ENCODE measurements at regions not wholly inside any gene's neighbourhood (a gene's known extent, or its start where the extent isn't known, plus 50 kb on each side); places are given as distances from the start of the nearest gene placed in this dataset.

DNA sequence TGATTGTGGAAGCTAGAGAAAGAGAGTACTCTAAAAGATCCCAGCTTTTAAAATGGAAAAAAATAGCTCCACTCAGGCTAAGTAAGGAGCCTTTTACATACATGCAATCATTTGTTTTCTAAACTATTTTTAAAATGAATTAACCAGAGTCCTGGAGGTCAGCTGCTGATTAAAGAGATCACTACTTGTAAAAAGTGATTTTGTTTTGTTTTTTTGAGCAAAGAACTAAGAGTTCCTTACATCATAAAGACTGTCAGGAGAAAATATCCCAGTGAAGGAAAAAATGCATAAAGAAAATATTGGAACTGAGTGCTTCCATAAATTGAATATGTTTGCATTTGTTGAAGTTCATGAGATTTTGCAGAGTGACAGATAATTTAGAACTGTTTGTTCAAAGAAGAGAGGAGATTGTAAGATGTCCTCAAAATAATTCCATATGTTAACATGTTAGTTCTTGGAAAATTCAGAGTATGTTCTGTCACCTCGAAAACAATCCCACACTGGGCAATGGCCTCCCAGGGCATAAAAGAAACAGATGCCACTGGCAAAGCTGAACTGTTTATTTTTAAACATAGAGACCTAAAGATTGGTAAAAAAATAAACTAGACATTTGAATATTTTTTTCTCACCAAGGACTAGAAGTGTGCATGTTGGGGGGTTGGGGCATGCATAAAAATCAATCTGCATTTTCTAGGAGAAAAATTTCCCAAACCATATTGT lies 264.7 kb downstream of the NPR3 start:
- TF ChIP-seq, protein P1, sequence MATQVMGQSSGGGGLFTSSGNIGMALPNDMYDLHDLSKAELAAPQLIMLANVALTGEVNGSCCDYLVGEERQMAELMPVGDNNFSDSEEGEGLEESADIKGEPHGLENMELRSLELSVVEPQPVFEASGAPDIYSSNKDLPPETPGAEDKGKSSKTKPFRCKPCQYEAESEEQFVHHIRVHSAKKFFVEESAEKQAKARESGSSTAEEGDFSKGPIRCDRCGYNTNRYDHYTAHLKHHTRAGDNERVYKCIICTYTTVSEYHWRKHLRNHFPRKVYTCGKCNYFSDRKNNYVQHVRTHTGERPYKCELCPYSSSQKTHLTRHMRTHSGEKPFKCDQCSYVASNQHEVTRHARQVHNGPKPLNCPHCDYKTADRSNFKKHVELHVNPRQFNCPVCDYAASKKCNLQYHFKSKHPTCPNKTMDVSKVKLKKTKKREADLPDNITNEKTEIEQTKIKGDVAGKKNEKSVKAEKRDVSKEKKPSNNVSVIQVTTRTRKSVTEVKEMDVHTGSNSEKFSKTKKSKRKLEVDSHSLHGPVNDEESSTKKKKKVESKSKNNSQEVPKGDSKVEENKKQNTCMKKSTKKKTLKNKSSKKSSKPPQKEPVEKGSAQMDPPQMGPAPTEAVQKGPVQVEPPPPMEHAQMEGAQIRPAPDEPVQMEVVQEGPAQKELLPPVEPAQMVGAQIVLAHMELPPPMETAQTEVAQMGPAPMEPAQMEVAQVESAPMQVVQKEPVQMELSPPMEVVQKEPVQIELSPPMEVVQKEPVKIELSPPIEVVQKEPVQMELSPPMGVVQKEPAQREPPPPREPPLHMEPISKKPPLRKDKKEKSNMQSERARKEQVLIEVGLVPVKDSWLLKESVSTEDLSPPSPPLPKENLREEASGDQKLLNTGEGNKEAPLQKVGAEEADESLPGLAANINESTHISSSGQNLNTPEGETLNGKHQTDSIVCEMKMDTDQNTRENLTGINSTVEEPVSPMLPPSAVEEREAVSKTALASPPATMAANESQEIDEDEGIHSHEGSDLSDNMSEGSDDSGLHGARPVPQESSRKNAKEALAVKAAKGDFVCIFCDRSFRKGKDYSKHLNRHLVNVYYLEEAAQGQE (IDR thresholded peaks at IDR 0.05; ENCODE audit: unreplicated experiment), result no peak
- no peak for TF ChIP-seq EZH2 (IDR thresholded peaks at IDR 0.05; ENCODE audit: low read depth, unreplicated experiment)
- TF ChIP-seq NANOG (IDR thresholded peaks at IDR 0.05; ENCODE audit: borderline replicate concordance), result no peak
- no peak for TF ChIP-seq ZNF462 (CRISPR knock-in tag; IDR thresholded peaks at IDR 0.05)
- TF ChIP-seq CREB1 (CRISPR knock-in tag; IDR thresholded peaks at IDR 0.05; ENCODE audit: low read depth), result no peak
- no peak for TF ChIP-seq EZH2phosphoT487 (IDR thresholded peaks at IDR 0.05; ENCODE audit: unreplicated experiment)
- TF ChIP-seq STAT1 (IDR thresholded peaks at IDR 0.05; ENCODE audit: unreplicated experiment), result no peak
- no peak for TF ChIP-seq JUNB (IDR thresholded peaks at IDR 0.05; ENCODE audit: unreplicated experiment)
- TF ChIP-seq ZNF114 (CRISPR knock-in tag; IDR thresholded peaks at IDR 0.05), result no peak
- TF ChIP-seq ETS1 (IDR thresholded peaks at IDR 0.05), result no peak
- no peak for TF ChIP-seq ZNF331 (CRISPR knock-in tag; IDR thresholded peaks at IDR 0.05; ENCODE audit: low read depth)
- no peak for TF ChIP-seq CTCF (conservative IDR thresholded peaks at IDR 0.05; ENCODE audit: low read depth in 2 of 2)
- TF ChIP-seq POLR2AphosphoS5 (IDR thresholded peaks at IDR 0.05; ENCODE audit: low read depth), result no peak
- H3K9me3 Mint-ChIP-seq, result no peaks in the 10 kb centered on the region

More for the DNA sequence above, 264.7 kb downstream of the NPR3 start:
- H3K27ac Mint-ChIP-seq, result no peak overlapping the region
- DNase-seq (ENCODE audit: low spot score) (no peak), ATAC-seq (no peak)
- H4K20me1 ChIP-seq (replicated peaks; ENCODE audit: insufficient read depth), result no peaks in the 10 kb centered on the region
- no peaks in the 10 kb centered on the region for H3K36me3 Mint-ChIP-seq (ENCODE audit: low read depth)
- no peak overlapping the region for H3K4me2 ChIP-seq
- H3K4me3 Mint-ChIP-seq, result no peak overlapping the region
- no peak overlapping the region for H3K27ac ChIP-seq (ENCODE audit: low read depth)
- no peak overlapping the region for H3K4me3 ChIP-seq
- H3K79me2 ChIP-seq (replicated peaks; ENCODE audit: insufficient read depth), result no peaks in the 10 kb centered on the region
- H3K4me1 ChIP-seq (ENCODE audit: insufficient read depth), result no peaks in the 10 kb centered on the region
- no peak overlapping the region for H2AFZ ChIP-seq
- H3F3A ChIP-seq (replicated peaks; ENCODE audit: low read depth), result no peaks in the 10 kb centered on the region
- H3K36me3 ChIP-seq (ENCODE audit: insufficient read depth), result no peaks in the 10 kb centered on the region
- peaks cover 1% of the 10 kb centered on the region; the same call in 1 of the 2 replicates for H3K9me2 ChIP-seq (ENCODE audit: insufficient read depth)
- H3K4me1 Mint-ChIP-seq, result peaks cover 5% of the 10 kb centered on the region; the same call in 1 of the 3 replicates
- no peaks in the 10 kb centered on the region for H3K27me3 ChIP-seq (ENCODE audit: insufficient read depth)
- H3K27me3 Mint-ChIP-seq (ENCODE audit: insufficient read depth, low read depth, poor library complexity), result peaks cover 2% of the 10 kb centered on the region

Data from GM23338 (cell line).